ENCODE measurements at regions not wholly inside any gene's neighbourhood (a gene's known extent, or its start where the extent isn't known, plus 50 kb on each side); places are given as distances from the start of the nearest gene placed in this dataset.
"Not testable (repeated sequence)": the region's sequence is repeated elsewhere in the genome, so short reads cannot be mapped to it uniquely, and the experiment has no call there.

- no peak for DNase-seq (ENCODE audit: low spot score, unreplicated experiment)
- Mint-ChIP-seq H3K36me3 (ENCODE audit: insufficient read depth) (peaks cover 9% of the 10 kb centered on the region), H3K27me3 (no peaks in the 10 kb centered on the region), H3K9me3 (ENCODE audit: low read depth) (peaks cover 37% of the 10 kb centered on the region), H3K27ac (no peak overlapping the region), H3K4me1 (ENCODE audit: low read depth) (no peaks in the 10 kb centered on the region), H3K4me3 (ENCODE audit: low read depth) (no peak overlapping the region)
- no peak for TF ChIP-seq CTCF (IDR thresholded peaks at IDR 0.05; ENCODE audit: unreplicated experiment)
Observed at GRCh38 chr14:105616802-105617192, 90.4 kb downstream of the TMEM121 start.

GRCh38 chr14:105617201-105617777 lies 90.9 kb downstream of the TMEM121 start:
- Mint-ChIP-seq H3K36me3 (ENCODE audit: insufficient read depth) (peaks cover 9% of the 10 kb centered on the region), H3K9me3 (ENCODE audit: low read depth) (peaks cover 37% of the 10 kb centered on the region), H3K4me3 (ENCODE audit: low read depth) (no peak overlapping the region), H3K27ac (no peak overlapping the region), H3K4me1 (ENCODE audit: low read depth) (no peaks in the 10 kb centered on the region), H3K27me3 (no peaks in the 10 kb centered on the region)
- no peak for DNase-seq (ENCODE audit: low spot score, unreplicated experiment)
- TF ChIP-seq CTCF (IDR thresholded peaks at IDR 0.05; ENCODE audit: unreplicated experiment) = no peak

GRCh38 chr14:105617805-105618204 lies 91.4 kb downstream of the TMEM121 start:
- not testable (repeated sequence) for H3K4me1 Mint-ChIP-seq (ENCODE audit: low read depth); H3K27me3 Mint-ChIP-seq; H3K27ac Mint-ChIP-seq; DNase-seq (ENCODE audit: low spot score, unreplicated experiment); H3K36me3 Mint-ChIP-seq (ENCODE audit: insufficient read depth); H3K4me3 Mint-ChIP-seq (ENCODE audit: low read depth)
- peaks cover 34% of the 10 kb centered on the region for H3K9me3 Mint-ChIP-seq (ENCODE audit: low read depth)

- H3K9me3 Mint-ChIP-seq (ENCODE audit: low read depth) = peaks cover 23% of the 10 kb centered on the region
- not testable (repeated sequence) for H3K27me3 Mint-ChIP-seq; DNase-seq (ENCODE audit: low spot score, unreplicated experiment)
Observed at GRCh38 chr14:105619324-105619723, 92.9 kb downstream of the TMEM121 start.

GRCh38 chr14:105620178-105620864 lies 93.9 kb downstream of the TMEM121 start:
- H3K27me3 Mint-ChIP-seq; H3K27ac Mint-ChIP-seq; H3K4me1 Mint-ChIP-seq (ENCODE audit: low read depth); H3K4me3 Mint-ChIP-seq (ENCODE audit: low read depth); DNase-seq (ENCODE audit: low spot score, unreplicated experiment): not testable (repeated sequence)
- H3K9me3 Mint-ChIP-seq (ENCODE audit: low read depth) = peaks cover 32% of the 10 kb centered on the region
- H3K36me3 Mint-ChIP-seq (ENCODE audit: insufficient read depth) = peaks cover 10% of the 10 kb centered on the region

More at GRCh38 chr14:105619324-105619723, 92.9 kb downstream of the TMEM121 start:
- not testable (repeated sequence) for H3K4me1 Mint-ChIP-seq (ENCODE audit: low read depth); H3K27ac Mint-ChIP-seq; H3K36me3 Mint-ChIP-seq (ENCODE audit: insufficient read depth); H3K4me3 Mint-ChIP-seq (ENCODE audit: low read depth)

- DNase-seq (ENCODE audit: low spot score, unreplicated experiment); H3K27me3 Mint-ChIP-seq; H3K4me1 Mint-ChIP-seq (ENCODE audit: low read depth); H3K4me3 Mint-ChIP-seq (ENCODE audit: low read depth); H3K27ac Mint-ChIP-seq: not testable (repeated sequence)
- Mint-ChIP-seq H3K9me3 (ENCODE audit: low read depth) (peaks cover 31% of the 10 kb centered on the region), H3K36me3 (ENCODE audit: insufficient read depth) (peaks cover 10% of the 10 kb centered on the region)
Observed at GRCh38 chr14:105620865-105621471, 94.6 kb downstream of the TMEM121 start.

- not testable (repeated sequence) for H3K27ac Mint-ChIP-seq; H3K27me3 Mint-ChIP-seq; H3K4me1 Mint-ChIP-seq (ENCODE audit: low read depth); H3K4me3 Mint-ChIP-seq (ENCODE audit: low read depth); DNase-seq (ENCODE audit: low spot score, unreplicated experiment)
- Mint-ChIP-seq H3K36me3 (ENCODE audit: insufficient read depth) (peaks cover 10% of the 10 kb centered on the region), H3K9me3 (ENCODE audit: low read depth) (peaks cover 30% of the 10 kb centered on the region)
Observed at GRCh38 chr14:105621479-105622328, 95.3 kb downstream of the TMEM121 start.

Measured in progenitor cell of endocrine pancreas (in vitro differentiated cells).